CD4-positive, alpha-beta T cell treated with Interleukin-6 for 4 hours (primary cell): ENCODE measurements at regions not wholly inside any gene's neighbourhood (a gene's known extent, or its start where the extent isn't known, plus 50 kb on each side); places are given as distances from the start of the nearest gene placed in this dataset.

Experiments used
- DNase-seq: peaks from one replicate; pipeline ENCODE4 v3.0.0-alpha.2; 2020; ENCODE audit warnings: mixed read lengths

DNA sequence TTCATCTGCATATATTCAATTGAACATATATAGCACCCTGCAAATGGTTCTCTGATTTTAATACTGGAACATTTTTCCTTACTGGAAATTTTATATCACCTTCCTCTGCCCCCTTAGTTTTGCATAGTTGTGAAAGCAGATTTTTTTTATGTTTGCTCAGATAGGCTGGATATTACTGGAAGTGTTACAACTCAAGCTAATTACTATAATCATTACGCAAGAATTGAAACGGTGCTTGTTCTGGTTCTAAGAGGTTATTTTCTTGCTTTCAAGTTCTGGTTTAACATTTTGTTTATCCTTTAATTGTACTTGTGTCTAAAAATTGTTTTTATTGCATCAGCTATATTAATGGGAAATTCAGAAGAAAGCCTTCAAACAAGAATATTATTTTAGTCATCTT is 95.6 kb upstream of the MYO16 start:
- DNase-seq, result no peak

DNA sequence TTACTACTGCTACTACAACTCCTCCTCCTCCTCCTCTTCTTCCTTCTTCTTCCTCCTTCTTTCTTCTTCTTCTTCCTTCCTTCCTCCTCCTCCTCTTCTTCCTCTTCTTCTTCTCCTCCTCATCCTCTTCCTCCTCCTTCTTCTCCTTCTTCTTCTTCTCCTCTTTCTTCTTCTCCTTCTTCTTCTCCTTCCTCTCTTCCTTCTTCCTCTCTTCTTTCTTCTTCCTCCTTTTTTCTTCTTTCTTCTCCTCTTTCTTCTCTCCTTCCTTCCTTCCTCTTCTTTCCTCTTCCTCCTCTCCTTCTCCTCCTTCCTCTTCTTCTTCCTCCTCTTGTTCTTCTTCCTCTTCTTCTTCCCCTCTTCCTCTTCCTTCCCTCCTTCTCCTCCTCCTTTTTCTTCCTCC is 94.7 kb upstream of the MYO16 start:
- no peak for DNase-seq

DNA sequence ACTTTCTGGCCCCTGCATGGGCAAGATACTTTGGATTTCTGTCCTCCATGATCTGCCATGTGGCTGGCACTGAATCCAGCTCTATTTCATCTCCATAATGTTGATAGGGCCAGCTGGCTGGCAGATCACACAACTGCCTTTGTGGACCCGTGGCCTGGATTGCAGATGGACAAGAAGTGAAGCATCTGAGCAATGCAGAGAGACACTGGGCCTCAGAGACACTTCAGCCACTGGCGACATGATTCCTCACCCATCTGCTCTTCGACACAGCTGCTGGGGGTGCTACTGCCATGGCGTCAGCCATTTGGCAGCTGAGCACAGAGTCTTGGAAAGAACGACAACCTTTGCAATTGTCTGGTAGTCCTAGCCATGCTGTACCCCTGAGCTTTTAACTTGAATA is 79.5 kb upstream of the MYO16 start:
- no peak for DNase-seq

DNA sequence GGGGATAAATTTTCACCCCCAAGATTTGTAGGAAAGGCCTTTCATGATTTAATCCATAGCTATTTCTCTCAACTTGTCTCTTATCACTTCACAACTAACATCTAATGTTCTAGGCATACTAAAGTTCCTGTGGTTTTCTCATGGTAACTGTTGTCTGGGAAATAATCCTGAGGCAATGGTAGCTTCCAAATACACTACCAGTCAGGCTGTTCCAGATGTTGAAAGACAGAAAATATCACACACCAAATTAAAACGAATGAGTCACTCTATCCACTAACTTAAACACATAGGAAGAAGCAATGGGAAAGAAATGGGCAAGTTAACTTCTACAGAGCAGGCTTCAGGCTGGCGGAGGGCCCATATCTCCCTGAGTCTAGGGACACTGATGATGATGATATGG is 77.7 kb upstream of the MYO16 start:
- no peak for DNase-seq

DNA sequence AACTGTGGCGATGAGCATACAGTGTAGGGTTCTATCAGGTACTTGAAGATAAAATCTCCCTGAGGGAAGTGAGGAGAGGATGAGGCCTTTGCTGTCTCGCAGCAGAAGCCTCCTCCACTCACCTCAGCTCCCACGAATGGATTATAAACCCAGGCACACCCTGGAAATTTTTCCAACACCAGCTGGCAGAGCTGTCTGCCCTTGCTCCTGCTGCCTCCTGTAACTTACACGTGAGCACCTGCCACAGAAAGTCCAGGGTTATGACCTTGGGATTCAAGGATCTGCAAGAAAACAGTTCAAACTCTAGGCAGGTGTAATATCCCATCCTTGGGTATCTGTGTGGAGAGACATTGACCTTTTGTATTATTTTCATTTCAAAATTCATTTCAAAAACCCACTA is 70.9 kb upstream of the MYO16 start:
- DNase-seq, result no peak

DNA sequence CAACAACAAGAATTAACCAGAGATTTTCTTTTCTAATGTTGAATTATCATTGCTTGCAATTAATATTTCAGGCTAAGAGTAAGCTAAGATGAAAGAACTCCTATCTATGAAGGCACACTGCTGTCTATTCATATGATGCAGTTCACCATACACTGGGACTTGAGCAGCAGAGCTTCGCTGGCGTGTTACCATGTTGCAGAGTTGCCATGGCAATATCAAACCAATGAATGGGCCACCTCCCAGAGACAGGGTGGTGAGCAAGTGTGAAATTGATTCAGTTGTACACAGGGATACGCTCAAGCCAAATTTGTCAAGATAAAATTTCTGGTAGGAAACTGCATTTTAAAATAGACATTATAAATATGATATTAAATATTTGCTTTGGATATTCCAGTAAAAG is 69.3 kb upstream of the MYO16 start:
- no peak for DNase-seq

DNA sequence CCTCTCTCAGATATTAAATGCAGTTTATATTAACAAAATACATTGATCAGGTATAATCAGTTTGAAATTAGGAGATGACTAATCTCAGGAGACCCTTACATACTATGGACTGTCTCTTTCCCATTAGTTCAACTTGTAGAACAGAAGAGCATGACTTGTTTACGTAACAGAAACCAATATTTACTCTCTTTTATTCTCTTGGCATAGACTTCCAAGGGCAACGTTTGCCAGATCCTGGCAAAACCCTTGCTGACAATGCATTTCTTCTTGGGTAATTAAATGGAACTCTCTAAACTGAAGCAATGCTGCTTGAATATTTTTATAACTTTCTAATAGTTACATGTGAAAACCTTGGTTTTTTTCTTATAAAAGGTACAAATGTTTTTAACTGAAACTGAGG is 68.3 kb upstream of the MYO16 start:
- DNase-seq, result no peak

DNA sequence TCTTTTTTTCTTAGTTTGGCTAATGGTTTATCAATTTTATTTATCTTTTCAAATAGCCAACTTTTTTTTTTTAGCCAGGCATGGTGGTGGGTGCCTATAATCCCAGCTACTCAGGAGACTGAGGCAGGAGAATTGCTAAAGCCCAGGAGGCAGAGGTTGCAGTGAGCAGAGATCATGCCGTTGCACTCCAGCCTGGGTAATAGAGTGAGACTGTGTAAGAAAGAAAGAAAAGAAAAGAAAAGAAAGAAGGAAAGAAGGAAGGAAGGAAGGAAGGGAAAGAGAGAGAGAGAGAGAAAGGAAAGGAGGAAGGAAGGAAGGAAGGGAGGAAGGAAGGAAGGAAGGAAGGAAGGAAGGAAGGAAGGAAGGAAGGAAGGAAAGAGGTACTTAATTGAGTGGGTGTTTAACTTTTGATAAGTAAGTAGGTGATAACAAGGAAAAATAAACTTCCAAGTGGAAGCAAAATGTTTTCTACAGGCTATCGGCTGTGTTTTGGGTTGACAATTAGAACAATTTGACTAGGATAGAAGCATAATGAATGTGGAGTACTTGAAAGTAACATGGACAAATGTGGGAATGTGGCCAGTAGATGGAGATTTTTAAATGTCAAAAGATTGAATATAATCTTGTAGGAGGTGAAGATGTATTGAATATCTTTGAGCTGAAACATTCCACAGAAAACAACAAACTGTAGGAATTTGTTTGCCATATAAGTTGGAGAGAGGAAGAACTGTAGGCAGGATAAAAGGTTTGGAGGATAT is 62.8 kb upstream of the MYO16 start:
- no peak for DNase-seq

DNA sequence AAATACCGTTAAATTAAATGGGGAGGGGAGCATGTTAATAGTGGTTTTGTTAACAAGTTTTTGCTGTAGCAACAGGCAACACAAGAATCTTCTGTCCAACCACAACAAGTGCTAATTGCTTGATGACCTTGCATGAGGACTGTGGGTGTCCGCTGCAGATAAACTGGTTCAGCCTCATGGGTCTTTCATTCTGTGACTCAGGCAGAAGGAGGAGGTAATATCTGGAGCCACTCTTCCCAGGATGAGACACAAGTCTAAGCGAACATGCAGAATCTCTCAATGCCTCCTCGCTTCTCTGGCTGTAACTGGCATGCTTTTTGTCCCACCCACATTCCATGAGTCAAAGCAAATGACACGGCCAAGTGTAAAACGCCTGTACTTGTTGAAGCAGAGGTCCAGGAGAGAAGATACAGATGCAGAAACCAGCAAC is 56.6 kb upstream of the MYO16 start:
- no peak for DNase-seq

DNA sequence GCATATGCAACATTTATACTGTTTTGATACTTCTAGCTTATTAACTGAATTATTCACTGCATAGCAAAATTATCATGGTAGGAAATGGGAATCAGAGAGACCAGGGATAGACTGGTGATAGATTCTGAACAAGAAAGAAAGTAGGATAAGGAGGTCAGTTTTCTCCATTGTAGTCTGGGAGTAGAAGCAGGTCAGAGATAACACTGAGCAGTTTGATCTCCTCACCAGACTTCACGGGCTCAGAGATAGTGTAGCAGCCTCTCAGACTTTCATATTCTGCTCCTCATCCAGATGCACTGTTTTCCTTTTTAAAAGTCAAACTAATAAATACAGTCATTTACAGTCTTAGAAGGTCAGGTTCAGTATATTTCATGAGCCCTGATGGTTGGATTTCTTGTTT is 56.0 kb upstream of the MYO16 start:
- DNase-seq, result no peak

DNA sequence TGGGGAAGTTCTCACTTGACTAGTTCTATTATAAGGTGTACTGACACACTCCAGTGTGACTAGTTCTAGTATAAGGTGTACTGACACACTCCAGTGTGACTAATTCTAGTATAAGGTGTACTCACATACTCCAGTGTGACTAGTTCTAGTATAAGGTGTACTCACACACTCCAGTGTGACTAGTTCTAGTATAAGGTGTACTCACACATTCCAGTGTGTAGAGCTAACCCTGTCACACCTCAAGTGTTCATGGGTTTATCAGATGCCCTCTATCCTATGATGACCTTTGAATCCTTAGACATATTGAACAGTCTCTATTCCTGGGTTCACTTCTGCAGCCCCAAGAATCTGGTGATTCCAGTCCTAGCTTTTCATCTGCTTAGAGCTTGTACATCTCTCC is 54.6 kb upstream of the MYO16 start:
- DNase-seq, result no peak

DNA sequence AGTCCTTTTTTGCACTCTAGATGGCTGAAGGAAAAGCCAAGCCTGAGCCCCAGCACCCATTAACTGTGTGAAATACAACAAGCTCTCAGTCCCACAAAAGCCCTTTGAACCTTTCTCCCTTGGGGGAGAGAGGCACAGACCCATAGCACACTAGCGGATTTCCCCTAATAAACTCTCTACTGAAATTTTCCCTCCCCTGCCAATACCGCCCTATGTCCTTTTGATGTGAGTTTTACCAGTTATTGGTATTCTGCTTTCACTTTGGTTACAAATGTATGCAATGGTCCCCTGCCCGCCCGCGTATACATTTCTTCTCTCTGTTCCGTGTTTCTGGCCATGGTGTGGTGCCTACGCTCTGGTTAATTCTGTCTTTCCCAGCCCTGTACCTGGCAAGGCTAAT is 54.0 kb upstream of the MYO16 start:
- DNase-seq, result no peak
